ENCODE measurements at regions not wholly inside any gene's neighbourhood (a gene's known extent, or its start where the extent isn't known, plus 50 kb on each side); places are given as distances from the start of the nearest gene placed in this dataset.

GRCh38 chr1:172959571-172959970 is 91.2 kb downstream of the TNFSF18 start:
- DNase-seq: no peak

- no peak for DNase-seq
Observed at GRCh38 chr1:172960019-172960418, 90.7 kb downstream of the TNFSF18 start.

GRCh38 chr1:172960454-172961208 is 90.1 kb downstream of the TNFSF18 start:
- no peak for DNase-seq

- no peak for DNase-seq
Observed at GRCh38 chr1:172964864-172965263, 85.9 kb downstream of the TNFSF18 start.

GRCh38 chr1:172966844-172967540 is 83.7 kb downstream of the TNFSF18 start:
- no peak for DNase-seq

- no peak for DNase-seq
Observed at GRCh38 chr1:172967936-172968335, 82.8 kb downstream of the TNFSF18 start.

GRCh38 chr1:172969611-172970010 is 81.1 kb downstream of the TNFSF18 start:
- no peak for DNase-seq

GRCh38 chr1:172970186-172970585 is 80.6 kb downstream of the TNFSF18 start:
- DNase-seq: peak in 1 of 3 experiments; percentile 27

- no peak for DNase-seq
Observed at GRCh38 chr1:172971241-172971640, 79.5 kb downstream of the TNFSF18 start.

GRCh38 chr1:172972258-172972657 is 78.5 kb downstream of the TNFSF18 start:
- no peak for DNase-seq

- DNase-seq: no peak
Observed at GRCh38 chr1:172973424-172973823, 77.3 kb downstream of the TNFSF18 start.

GRCh38 chr1:172976222-172977041 is 74.3 kb downstream of the TNFSF18 start:
- no peak for DNase-seq

- no peak for DNase-seq
Observed at GRCh38 chr1:172977296-172978017, 73.3 kb downstream of the TNFSF18 start.

GRCh38 chr1:172978595-172978994 is 72.1 kb downstream of the TNFSF18 start:
- DNase-seq: no peak

- DNase-seq: no peak
Observed at GRCh38 chr1:172979828-172980227, 70.9 kb downstream of the TNFSF18 start.

- DNase-seq: no peak
Observed at GRCh38 chr1:172980456-172980855, 70.3 kb downstream of the TNFSF18 start.

GRCh38 chr1:172980971-172981370 is 69.8 kb downstream of the TNFSF18 start:
- no peak for DNase-seq
